NCI-H146 (cell line): ENCODE measurements at regions not wholly inside any gene's neighbourhood (a gene's known extent, or its start where the extent isn't known, plus 50 kb on each side); places are given as distances from the start of the nearest gene placed in this dataset.

Source experiments
- DNase-seq: peaks from one replicate; lab custom pipeline; 2025; lab: John Stamatoyannopoulos, UW

DNA sequence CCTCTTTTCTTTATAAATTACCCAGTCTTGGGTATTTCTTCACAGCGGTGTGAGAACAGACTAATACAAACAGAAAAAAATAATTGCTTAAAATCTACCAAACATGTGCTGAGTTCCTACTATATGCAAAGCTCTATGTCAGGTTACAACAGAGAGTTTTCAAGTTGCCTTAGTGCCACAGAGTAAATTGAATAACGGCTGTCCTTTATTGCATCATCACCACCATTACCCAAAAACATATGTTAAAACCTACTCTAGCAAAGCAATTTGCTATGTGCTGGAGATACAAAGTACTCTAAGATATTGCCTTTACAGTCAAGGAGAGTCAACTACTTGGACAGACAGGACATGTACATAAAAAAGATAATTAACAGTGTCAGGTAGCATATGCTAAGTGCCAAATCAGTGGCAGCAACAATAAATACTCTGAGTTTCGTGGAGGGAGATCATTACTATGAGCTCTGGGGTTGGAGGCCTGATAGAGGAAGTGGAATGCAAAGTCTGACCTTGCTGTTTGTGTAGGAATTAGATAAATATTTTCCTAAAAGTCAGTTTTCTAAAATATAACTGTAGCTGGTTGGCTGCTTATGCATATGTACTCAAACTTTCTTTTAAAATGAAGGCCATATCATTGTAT, 1058.7 kb upstream of the WWC1 start:
- no peak for DNase-seq

GRCh38 chr5:167233507-167234220, 1057.8 kb upstream of the WWC1 start:
- no peak for DNase-seq

DNA sequence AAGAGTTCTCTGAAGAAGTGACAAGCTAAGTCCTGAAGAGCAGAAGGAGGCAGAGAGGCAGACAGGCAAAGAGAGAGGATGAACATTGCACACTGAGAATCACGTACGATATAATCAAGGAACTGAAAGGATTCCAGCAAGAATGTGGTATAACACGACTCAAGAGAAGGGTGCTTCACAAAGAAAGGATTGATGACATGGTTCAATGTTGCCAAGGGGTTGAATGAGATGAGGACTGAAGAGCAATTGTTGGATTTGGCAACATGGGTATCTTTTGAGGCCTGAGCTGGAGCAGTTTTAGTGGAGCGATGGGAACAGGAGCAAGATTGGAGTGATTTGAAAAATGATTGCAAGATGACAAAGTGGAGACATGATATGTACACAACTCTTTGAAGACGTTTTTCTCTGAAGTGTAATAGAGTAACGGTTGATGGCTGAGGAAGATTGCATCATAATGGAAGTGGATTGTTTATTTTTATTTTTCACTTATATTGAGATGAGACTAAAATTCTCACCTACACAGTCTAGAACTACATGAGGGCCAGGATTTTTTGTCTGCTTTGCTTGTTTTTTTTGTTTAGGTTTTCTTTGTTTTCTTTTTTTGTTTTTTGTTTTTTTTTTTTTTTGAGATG, 1049.9 kb upstream of the WWC1 start:
- DNase-seq = no peak

- DNase-seq = no peak
These were observed 1048.7 kb upstream of the WWC1 start for GRCh38 chr5:167242701-167243100.

DNA sequence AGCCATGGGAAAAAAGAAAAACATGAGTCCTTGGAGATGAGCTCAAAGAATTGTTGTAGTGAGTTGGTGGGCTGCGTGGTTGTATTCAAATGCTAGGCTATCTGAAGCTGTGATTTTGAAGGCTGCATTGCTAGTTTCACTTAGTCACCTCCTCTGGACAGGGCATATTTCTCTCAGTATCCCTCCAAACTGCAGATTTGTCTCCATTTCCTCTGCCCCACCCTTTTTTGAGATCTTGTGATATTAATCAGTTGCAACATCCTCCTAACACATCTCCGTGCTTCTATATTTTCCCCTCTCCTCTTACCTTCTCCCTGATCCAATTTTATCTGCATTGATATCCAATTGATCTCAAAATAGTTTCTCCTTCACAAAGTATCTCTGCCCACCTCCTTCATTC, 1048.0 kb upstream of the WWC1 start:
- DNase-seq = no peak

DNA sequence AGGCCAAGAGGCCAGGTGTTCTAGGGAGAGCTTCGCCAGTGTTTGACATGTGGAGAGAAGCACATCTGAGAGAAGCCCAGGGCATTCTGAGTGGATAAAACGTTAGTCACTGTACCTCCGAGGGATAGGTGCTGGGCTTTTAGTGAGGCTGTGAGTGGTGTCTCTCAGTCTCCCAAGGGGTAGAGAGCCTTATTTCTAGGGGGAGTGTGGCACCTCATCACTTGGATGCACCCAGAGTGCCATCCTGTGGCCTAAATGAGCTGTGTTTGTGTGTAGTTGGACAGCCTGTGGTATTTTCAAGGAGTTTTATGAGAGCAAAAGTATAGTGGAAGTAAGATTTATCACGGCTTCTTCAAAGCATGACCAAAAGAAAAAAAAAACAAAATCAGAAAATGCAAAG, 1046.9 kb upstream of the WWC1 start:
- DNase-seq = no peak

DNA sequence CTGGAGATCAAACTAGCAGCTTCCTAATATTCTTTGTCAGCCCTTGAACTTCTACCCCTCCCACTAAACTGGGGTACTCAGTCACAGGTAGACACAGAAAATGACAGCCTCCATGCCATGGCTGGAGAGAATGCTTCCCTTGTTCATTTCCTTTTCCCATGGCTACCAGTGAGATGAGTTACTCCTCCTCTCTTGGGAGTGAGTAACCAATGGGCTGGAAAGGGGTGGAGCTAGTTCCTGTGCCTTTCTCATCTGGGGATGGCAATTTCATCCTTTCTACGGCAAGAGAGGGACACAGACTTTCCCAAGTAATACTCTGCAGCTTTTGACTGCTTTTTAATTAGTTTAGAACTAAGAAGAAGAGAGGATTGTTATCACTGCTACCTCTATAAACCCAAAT, 1045.6 kb upstream of the WWC1 start:
- no peak for DNase-seq

DNA sequence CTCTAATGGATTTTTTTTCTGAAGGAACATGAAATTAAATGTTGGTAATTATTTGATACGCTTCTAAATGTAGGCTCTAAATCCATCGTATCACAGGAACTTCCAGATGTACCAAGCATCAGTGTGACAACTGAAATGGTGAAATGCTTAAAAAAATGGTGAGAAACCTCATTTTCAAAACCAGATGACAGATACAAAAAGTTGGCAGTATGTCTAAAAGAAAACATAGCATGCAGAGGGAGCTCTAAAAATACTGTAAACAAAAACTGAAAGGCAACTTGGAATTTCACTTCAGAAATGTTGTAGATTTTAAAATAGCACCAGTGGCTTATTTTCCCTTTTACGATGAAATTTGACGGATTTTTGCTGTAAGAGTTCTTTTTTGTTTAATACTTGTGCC, 1043.6 kb upstream of the WWC1 start:
- no peak for DNase-seq

DNA sequence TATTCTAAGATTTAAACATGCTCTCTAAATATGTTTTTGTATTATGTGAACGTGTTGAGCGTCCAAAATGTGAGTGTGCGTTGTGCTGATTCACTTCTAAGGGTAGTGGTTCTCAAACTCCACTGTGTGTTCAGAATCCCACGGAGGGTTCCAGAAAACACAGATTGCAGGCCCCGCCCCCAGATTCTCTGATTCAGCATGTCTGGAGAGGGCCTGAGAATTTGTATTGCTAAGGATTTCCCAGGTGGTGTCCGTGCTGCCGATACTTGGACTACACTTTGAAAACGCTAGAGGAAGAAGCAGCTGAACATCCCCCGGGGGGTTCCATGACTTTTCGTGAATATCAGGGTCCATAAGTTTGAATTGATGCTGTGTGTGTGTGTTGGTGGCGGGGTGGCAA, 1043.2 kb upstream of the WWC1 start:
- no peak for DNase-seq

DNA sequence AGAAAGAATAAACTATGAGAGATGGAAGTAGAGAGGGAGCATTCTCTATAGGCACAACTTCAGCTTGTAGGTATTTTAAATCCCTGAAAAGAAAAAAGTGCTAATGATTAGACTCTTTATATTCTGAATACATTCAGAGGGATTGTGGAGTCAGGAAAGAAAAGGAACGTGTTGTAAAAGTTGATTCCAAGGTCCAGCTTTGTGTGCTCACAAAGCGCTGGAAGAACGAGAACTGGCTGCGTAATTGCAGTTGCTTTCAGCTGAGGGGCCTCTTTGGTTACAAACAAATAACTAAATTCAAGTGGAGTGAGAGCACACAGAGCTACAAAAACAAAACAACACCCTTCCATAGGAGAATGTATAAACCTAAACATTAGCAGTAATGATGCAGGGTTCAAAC, 1040.4 kb upstream of the WWC1 start:
- no peak for DNase-seq

- DNase-seq = no peak
These were observed 1037.3 kb upstream of the WWC1 start for GRCh38 chr5:167254132-167254531.

GRCh38 chr5:167255926-167256325, 1035.5 kb upstream of the WWC1 start:
- DNase-seq = no peak

GRCh38 chr5:167259806-167260205, 1031.6 kb upstream of the WWC1 start:
- no peak for DNase-seq

DNA sequence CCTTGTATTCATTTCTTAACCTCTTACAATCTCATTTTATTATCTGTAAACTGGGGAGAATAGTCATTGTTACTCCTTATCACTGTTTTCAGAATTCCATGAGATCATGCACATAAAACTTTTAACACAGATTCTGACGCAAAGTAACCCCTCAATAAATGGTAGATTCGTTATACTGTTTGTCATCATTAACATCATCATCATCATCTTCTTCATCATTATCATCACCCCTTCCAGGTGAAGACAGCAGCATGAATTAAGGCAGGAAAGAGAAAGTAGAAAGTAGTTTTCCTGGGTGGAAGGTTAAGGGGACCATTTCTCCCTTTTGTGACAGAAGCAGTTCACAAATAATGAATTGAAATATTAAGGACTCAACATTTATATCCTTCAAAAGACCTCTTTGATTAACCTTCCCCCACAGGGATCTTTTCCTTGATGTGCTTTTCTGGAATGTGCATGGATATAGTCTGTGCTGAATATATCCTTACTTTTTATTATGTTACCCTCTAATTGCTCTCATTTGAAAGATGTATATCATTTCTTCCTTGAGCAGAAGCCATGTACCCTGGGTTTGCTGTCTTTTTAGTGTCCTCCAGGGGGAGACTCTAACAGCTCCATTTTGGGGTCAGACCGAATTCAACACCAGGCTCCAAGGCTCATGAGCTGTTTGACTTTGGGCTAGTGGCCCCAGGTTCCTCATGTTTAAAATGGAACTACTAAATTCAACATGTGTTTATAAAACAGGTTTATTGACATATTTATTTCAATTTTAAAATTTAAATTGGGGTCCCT, 1029.9 kb upstream of the WWC1 start:
- no peak for DNase-seq

DNA sequence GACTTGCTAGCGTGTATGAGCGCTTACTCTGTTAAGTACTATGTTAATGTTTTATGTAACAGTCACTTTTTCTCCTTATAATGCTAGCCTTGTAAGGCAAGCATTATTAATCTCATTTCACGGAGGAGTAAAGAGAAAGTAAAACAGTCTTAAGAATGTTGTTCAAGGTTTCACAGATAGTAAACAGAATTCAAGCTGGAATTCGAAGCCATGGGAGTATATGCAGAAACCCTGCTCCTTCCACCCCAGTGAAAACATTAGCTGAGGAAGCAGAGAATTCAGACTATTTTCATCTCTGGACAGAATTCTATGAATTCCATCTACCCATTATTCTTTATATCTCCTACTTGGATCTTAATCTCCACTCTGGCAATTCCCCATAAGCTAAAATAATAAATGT, 1028.3 kb upstream of the WWC1 start:
- no peak for DNase-seq

- no peak for DNase-seq
These were observed 1027.1 kb upstream of the WWC1 start for GRCh38 chr5:167264348-167264747.

- DNase-seq = no peak
These were observed 1023.1 kb upstream of the WWC1 start for GRCh38 chr5:167268337-167268736.

DNA sequence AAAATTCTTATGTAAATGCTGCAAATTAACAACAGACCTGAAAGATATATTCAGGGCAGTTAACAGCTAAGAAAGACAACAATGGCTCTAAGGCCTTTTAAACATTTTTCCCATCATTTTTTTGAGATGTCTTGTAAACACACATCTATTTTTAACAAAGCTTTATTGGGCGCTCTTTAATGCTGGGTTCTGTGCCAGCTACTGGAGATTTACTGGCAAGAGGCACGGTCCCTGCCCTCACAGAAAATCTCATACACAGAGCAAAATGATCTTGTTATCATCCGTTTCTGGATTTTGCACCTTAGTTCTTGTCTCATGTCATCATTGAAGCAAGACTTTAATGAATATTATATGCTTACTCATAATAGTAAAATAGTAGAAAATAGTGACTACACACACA, 1022.3 kb upstream of the WWC1 start:
- no peak for DNase-seq

DNA sequence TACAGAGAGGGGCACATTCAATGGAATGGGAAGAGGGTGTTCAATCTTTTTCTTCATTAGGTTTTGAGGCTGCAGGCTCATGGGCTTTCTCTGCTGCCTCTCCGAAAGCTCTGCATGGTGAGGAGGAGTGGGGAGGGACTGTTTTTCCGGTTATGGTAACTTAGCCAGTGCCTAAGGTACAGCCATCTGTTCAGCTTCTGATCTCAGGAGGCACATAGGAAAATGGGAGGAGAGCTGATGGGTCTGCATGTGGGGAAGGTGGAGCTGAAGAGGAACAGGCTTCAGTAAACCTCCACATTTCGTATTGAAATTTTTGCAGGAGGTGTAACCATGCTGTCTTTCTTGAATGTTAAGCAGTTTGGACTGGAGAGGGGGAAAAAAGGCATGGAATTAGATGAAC, 1020.4 kb upstream of the WWC1 start:
- no peak for DNase-seq

- no peak for DNase-seq
These were observed 1019.9 kb upstream of the WWC1 start for GRCh38 chr5:167271511-167271910.

GRCh38 chr5:167280111-167280510, 1011.3 kb upstream of the WWC1 start:
- no peak for DNase-seq

GRCh38 chr5:167281925-167282324, 1009.5 kb upstream of the WWC1 start:
- DNase-seq = no peak

GRCh38 chr5:167283691-167284090, 1007.8 kb upstream of the WWC1 start:
- no peak for DNase-seq
